HS-5 (cell line): ENCODE measurements at regions not wholly inside any gene's neighbourhood (a gene's known extent, or its start where the extent isn't known, plus 50 kb on each side); places are given as distances from the start of the nearest gene placed in this dataset.

ENCODE experiments used
- DNase-seq: peaks from one replicate; pipeline ENCODE4 v3.0.0-alpha.2; 2012; ENCODE audit warnings: low read depth

DNA sequence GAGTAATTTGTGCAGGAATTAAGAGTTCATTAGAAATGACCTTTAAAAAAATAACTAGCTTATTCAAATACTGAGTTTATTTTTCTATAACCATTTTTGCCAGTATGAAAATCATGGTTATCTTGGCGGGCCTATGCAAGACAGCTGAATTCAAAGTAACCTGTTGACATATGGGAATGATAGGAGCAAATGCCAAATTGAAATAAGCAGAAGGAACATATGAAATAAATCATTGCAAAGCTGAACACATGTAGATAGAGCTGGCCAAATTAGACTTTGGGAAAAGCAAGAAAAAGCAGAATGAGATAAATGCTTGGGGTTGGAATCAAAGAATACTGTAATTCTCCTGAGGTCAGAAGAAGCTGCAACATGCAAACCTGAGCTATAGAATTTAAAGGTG is 372.5 kb downstream of the ADAMTS20 start:
- no peak for DNase-seq

DNA sequence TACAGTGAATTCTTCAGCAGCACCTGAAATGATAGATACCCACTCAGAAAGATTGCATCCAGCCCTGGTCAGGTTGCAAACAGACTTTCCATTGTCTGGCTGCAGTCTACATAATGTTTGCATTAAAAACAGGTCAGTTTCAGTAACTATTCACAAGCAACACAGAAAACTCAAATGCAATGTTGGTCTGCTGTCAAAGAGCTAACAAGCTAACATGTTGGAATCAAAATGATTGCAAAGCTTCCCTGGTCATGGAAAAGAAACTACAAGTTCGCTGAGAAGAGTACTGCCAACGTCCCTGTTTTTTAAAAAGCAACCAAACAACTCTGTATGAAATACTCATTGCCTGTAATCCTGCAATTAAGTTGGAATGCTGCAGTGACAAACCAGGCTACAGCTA is 374.7 kb downstream of the ADAMTS20 start:
- no peak for DNase-seq

DNA sequence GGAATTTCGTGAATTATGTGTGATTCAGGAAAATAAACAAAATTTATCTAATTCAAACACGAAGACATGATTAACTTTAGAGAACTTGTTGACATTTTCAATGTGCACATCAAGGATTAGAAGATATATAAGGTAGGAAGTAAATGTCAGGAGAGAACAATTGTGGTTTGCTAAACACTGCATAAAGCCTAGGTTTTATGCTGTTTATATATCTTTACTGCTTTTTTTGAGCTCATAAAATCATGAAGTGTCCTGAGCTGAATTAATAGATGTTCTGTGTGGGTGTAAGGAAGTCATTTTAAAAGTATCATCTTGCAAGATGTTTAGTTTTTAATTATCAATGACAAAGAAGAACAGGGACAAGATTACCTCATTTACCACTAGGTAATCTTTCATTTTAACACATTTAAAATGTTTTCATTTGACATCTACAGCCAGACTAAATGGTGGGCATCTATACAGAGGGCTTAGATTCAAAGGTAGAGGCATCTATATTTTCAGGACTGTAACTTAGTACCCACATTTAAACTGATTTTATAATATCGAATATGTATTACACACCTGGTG is 382.8 kb downstream of the ADAMTS20 start:
- DNase-seq = no peak

DNA sequence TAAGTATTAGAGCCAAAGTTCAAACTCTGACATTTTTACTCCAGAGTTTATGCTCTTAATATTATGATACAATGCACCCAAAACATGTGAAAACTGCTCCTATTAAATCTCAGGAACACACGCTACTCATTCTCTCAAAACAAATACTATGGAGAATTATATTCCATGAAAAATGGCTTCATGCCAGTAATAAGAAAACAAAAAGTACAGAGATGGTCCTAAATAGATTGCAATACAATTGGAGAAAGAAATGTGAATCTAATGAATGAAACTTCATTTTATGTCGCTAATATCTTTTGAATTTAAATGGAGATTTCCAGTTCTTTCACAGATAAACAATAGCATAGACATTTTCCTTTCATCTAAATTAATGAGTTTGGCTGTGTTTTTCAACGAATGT is 384.3 kb downstream of the ADAMTS20 start:
- no peak for DNase-seq

DNA sequence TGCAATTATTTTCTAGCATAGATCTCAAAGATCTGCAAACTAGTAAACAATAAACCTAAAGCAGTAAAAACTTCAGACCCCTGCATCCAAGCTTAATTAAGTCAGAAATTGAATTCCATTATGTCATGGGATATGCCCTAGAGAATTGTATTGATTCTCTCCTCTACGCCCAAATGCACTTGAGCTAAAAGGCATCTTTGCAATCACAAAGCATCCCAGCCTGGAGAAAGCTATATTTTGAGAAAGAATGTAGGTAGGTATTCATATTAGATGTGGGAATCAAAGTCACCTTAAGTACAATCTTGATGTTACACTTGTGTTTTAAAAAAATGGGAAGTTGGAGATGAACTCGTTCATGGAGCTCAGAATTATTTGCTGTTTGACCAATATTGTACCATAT is 386.7 kb downstream of the ADAMTS20 start:
- DNase-seq = no peak

DNA sequence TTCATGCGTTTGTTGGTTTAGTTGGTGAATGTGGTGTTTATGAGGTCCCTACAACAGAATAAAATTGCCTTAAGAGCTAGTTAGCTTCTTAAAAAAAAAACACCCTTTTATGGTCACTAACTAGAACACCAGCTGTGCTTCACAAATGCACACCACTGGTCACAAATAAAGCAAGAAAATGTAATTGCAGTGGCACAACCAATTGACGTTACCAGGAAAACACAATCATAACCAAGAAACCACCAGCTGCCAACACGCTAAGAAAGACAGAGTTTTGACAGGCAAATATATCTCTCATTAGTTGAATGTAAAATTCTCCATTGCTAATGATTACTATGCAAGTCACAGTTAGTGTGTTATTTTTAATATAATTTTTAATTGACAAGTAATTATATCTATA is 389.9 kb downstream of the ADAMTS20 start:
- DNase-seq = no peak

DNA sequence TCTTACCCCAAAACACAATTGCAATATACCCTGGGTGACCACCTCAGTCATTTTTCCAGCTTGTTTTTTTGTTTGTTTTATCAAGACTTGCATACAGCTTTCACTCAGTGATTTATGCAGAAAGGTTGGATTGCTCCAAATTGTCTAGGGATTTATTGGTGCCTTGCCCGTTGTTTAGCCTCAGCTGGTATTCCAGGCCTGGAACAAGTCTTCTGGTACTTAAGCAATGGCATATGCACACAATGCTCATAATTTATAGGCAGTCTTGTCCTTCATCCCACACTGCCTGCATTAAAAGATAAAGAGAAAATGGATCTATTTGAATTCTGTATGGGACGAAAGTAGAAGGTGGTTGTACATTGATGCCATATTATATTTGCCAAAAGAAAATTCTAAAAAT is 392.5 kb downstream of the ADAMTS20 start:
- no peak for DNase-seq

DNA sequence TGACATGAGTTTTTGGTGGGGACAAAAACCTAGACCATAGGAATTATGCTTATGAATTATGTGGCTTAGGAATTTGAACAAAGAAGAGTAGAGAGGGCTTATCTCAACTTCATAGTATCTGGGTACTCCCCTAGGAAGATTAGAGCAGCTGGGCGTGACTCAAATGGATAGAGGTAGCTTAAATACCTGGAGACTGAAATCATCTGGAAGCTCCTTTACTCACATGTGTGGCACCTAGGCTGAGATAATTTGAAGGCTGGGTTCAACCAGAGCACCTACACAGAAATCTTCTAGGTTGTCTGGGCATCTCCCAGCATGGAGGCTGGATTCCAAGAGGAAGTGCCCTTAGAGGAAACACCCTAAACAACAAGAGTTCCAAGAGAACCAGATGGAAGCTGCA is 393.9 kb downstream of the ADAMTS20 start:
- no peak for DNase-seq

DNA sequence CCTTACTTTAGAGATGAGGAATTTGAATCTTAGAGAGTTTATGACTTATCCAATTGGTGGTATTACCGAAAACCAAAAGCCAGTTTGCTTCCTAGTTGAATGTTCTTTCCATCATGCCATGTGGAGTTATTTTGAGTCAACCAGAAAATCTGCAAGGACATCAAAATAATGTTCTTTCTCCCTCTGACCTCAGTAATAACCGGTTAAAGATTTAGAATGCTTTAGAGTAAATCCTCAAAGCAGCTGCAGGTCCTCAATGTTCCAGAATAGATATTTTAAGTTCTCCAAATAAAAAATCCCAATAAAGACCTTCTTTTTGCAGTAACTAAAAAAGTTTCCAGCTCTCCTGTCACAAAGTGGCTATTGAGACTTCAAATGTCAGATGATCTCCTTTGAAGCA is 396.6 kb downstream of the ADAMTS20 start:
- DNase-seq = no peak

DNA sequence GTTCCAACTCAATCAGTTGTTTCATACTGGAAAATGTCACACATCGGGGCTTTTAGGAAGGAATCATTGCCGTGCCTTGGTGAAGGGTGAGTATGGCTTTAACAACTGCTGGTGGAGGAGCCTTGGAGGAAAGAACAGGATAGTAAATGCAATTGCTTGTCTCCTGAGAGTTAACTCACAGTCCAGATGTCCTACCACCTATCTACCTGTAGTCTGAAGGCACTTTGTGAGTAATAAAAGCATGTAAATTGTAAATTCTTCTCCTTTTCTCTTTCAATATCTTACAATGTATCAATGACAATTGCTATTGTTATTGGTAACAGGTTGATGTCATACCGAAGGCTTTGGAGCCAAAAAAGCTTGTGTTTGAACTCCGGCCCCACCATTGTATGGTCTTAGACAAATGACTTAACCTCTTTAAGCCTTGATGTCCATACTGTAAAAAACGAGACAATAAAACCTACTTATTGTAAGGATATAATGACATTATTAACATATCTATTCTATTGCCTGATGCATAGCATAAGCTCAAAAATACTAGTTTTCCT is 397.4 kb downstream of the ADAMTS20 start:
- DNase-seq = no peak

DNA sequence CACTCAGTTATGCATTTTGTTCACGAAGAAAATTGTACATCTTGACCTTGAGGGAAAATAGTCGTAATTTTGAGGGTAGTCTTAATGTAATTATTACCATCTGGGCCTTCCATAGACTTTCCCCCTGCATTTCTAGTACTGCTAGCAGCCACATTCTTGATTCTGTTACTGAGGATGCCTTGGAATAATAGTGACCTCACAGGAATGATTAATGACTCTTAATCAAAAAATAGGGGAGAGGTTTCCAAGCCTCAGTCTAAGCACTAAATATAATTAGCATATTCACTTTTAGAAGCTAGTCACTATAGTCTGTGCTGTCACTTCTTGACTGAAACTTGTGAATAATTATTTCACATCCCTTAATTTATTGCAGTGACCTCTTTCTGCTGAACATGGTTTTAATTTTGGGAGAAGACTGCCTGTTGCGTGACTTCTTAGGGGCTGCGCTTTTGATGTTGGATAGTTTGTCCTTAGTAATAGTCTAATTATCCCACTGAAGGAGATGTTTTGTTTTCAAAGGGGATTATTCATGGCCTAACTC is 400.5 kb downstream of the ADAMTS20 start:
- DNase-seq = no peak

DNA sequence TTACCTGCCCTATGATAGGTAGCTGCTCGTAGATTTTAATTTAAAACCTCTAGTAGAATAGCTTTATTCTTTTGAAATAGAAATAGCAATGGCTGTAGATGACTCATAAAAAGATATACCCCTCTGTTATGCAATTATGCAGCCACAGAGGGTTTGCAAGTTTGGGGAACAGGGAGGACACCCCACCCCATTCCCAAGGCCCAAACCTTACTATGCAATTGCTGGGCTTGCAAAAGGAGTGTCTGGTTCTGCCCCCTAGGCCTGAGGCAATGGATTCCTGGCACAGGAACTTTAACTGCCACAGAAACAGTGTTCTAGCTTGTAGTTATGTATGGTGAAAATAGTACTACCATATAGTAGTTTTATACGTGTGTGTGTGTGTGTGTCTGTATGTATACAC is 403.3 kb downstream of the ADAMTS20 start:
- no peak for DNase-seq

DNA sequence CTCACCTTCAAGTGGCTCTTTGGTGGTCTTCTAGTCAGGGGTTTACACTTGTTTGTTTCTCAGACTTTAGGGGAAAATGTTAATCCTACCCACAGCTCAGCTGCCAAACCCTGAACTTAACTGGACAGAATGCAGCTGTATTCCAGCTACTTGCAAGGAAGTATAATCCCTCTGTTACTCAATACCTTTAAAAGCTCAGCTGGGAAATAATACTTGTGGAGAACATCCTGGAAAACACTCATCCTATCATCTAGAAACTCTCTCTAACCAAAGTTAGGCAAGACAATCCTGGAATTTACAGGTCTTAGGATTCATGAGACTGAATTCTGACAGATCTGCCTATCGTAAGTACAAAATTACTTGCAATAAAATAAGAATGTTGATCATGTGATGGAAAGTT is 404.1 kb downstream of the ADAMTS20 start:
- DNase-seq = no peak

DNA sequence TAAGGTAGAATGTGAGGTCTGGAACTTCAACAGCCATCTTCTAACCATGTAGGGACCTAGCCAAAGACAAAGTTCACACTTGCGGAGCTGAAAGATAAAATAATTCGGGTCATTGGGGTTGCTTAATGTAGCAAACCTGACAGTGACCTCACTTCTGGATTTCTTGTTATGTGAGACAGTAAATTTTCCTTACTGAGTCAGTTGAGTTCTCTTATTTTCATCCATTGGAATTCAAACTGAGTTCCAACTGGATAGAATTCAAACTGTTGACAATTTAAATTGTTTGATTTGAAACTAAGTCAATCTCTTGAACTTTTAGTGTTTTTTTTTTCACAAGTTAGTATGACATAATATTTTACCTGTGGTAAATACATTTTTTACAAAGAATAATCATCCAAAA is 406.5 kb downstream of the ADAMTS20 start:
- DNase-seq = no peak

DNA sequence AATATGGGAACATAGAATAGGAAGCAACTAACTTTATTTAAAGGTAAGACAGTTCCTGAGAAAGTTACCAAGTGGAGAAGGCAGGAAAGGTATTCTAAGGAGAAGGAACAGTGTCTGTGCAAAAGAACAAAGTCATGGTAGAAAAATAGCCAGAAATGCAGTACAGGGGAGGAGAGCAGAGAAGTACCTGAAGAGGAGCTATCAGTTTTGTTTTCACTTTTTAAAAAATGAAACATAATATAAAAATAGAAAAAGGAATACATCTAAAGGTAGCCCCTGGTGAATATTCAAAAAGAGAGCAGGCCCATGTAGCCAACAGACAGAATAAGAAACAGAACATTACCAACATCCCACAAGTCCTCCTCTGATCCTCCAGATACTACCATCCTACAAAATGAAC is 408.7 kb downstream of the ADAMTS20 start:
- DNase-seq = no peak

DNA sequence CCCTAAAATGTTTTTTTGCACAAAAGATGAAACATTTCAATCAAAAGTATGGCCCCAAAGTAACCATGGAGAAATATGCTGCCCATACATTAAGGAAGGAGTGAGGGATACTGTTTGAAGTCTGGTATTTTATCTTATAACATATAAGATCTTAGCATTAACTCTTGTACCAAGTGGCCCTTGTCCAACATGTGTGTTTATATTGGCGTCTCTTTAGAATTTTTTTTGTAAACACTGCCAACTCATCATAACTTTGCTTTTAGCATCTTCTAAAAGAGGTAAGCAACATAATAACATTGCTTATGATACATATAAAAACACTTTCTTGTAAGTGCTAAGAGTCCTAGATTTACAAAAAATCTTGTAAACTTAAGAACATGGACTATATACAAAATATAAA is 419.7 kb downstream of the ADAMTS20 start:
- DNase-seq = no peak

DNA sequence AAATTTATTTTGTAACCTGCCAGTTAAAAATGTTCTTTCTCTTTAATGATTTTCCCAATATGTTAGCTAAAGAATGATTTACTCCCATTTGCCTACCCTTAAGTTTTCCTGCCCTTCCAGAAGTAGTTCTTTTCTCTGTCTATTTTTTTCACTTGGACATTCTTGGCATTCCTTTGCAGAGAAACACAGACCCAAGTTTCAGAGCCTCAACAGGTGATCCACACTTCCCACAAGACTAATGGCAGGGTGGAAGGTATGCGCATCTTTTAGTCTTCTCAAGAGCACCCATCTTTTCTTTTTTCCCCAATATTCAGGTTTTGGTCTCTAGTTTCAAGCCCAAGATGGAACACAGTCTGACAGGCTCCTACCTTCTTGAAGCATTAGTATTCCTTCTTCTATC is 420.7 kb downstream of the ADAMTS20 start:
- DNase-seq = no peak

DNA sequence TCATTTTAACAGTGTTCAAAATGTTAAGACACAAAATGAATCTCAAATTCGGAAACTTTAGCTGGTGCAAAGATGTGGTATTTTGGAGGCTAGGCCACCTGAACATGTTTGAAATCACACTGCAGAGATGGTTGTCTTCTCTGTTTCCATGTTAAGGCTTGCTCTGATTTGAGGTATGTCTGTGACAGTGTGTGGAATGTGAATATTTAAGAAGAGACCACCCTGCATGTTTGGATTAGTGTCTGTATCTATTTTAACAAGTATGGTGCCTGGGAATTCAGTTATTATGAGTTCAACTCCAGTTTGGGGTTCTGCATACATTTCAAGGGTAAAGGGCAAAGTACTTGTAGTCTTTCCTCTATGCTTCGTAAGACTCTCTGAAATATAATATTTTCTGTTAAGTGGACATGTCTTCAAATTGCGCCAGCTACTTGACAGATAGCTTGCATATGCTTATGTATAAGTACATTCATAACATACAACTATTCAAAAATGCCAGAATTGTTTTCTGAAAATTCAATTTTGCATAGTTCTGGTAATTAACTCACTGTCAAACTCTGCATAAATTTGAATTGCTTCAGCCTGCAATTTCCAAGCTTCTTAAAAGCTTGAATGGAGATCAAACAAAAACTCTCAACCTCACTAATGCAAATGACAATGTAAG is 424.0 kb downstream of the ADAMTS20 start:
- DNase-seq = no peak

DNA sequence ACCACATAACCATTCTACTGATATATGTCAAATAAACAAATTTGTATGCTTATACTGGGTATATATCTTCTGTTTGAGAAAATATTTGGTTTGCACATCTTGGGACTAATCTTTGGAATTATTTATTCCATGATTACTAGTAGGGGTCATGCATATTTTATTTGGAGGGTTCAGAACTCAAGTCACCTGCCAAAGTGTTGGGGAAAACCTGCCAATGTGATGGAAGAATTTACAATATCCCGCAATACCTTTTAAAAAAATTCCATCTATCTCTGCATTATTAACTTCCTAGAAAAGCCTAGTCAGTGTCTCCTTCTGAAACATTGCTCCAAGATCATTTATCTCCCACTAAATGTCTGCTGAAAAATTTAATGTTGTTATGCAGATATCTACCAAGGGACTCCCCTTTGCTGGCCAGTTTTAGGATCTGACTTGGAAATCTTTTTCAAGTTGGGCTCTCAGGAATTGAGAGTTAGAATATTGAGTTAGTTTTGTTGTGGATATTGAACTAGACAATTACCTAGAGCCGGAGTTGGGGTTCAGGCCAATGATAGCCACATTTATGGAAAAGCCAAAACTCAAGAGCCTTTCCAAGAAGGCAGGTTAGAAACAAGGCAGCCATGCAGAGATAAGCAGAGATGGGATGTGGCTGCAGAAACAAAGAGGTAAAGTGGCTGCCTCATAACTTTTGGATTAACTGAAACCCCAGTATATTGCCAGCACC is 425.2 kb downstream of the ADAMTS20 start:
- DNase-seq = no peak

DNA sequence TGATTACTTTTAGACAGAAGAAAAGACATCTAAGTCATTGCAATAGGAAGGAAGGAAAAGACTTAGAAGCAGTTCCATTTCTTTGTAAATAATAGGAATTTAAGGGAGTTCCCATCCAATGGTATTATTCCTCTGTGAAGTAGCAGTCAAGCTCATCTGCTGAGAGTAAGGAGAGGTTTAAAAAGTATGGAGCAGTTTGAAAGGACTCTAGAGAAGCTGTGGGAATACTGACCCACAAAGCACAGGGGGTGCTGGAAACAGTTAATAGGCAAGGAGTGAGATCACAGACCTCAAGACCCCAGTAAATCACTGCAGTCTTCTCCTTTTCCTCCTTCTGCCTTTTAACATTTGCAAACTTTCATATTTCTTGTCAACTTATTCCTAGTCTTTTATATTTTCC is 428.5 kb downstream of the ADAMTS20 start:
- DNase-seq = no peak

DNA sequence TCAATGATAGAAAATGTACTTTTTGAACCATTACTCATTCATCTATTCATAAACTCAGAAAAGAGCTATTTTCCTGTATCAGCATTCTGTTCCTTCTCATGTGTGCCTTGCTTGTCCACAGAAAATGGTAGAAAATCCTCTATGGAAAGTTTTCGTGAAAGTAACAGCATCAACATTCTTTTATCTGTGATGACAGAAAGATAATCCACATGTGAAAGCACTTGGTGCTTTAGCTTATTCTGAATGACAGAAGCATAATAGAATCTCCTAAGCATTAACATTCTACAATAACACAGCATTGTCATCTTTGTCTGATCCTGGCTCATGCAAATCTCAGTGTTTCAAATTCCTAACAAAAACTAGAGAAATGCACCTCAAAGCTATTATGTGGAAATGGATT is 431.9 kb downstream of the ADAMTS20 start:
- no peak for DNase-seq

DNA sequence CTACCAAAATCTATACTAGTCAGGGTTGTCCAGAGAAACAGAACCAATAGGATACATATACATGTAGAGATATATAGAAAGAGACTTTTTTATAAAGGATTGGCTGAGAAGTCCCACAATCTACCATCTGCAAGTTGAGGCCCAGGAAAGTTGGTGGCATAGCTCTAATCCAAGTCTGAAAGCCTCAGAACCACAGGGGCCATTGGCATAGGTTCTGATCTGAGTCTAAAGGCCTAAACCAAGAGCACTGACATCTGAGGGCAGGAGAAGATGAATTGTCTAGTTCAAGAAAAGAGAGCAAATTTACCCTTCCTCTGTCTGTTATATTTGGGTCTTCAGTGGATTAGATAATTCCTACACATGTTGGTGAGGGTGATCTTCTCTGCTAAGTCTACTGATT is 433.1 kb downstream of the ADAMTS20 start:
- DNase-seq = no peak

DNA sequence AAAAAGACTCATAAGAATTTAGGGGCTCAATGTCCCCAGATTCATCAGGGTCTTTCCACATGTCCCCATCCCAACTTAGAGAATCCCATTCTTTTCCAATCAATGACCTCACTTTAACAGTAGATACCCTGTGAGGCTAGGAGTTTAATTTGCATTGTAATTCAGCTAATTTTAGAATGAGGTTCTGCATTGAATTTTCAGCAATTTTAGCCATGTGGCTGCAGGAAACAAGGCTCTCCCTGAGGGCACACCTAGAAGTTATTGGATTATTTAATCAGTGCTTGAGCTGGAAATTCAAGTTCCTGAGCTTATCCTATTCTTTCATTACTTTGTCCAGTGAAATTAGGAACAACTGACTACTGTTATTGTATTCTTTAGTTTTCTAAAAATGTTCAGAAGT is 433.8 kb downstream of the ADAMTS20 start:
- no peak for DNase-seq
